HepG2 (cell line): ENCODE measurements at regions not wholly inside any gene's neighbourhood (a gene's known extent, or its start where the extent isn't known, plus 50 kb on each side); places are given as distances from the start of the nearest gene placed in this dataset.

Experiments
- ATAC-seq: fragments of 200-7000 bp; cut with Tn5 transposase; 3 replicates; pipeline ENCODE4 v1.9.1; 2020; ENCODE audit warnings: mild to moderate bottlenecking, moderate library complexity
- BruUV-seq: library from RNA; stranded (reverse); fragments of 400-500 nt; replicated peaks from 2 replicates; lab custom pipeline; 2021; lab: Mats Ljungman, UMichigan
- CTCF ChIA-PET: fragments of 300-600 bp; formaldehyde crosslinking; extraction: SDS; loops from one replicate; lab custom pipeline; 2021; ENCODE audit warnings: low total read pairs, inconsistent platforms, low intra/inter-chr PET ratio; lab: Yijun Ruan, JAX
- POLR2A ChIA-PET: fragments of 350-600 bp; sonication (Branson Sonifier 250); formaldehyde crosslinking; loops from one replicate; lab custom pipeline; 2020; ENCODE audit warnings: antibody characterized with exemption, inconsistent platforms; lab: Yijun Ruan, JAX
- DNase-seq: peaks from one replicate; pipeline ENCODE4 v3.0.0-alpha.2; 2015; ENCODE audit warnings: low spot score
- FAIRE-seq: peaks from 3 replicates; lab custom pipeline; 2011; peaks lifted over from hg19 to GRCh38; lab: Jason Lieb, UNC
- H2AFZ ChIP-seq: one replicate; pipeline ENCODE4 v1.6.1; 2011; ENCODE audit warnings: low read length, inconsistent platforms
- H3K27ac ChIP-seq: fragments of 300-600 bp; 3 replicates; pipeline ENCODE4 v1.8.0; 2011; ENCODE audit warnings: mixed run types, mild to moderate bottlenecking, mixed read lengths, low read length, inconsistent platforms; ENCODE audit not compliant: insufficient read depth; ENCODE audit errors: extremely low read length
- H3K27me3 ChIP-seq, 2 experiments: fragments of 200-600 bp in 1 of 2; 2 replicates in 1 of 2; 3 replicates in 1 of 2; pipeline versions ENCODE4 v1.6.0 to v1.8.0; 2011; ENCODE audit warnings: low read length in 2 of 2, mild to moderate bottlenecking in 2 of 2, moderate library complexity in 2 of 2, inconsistent platforms in 1 of 2; ENCODE audit not compliant: insufficient read depth in 2 of 2, control insufficient read depth in 1 of 2
- H3K36me3 ChIP-seq, 2 experiments: fragments of 200-600 bp in 1 of 2; replicated peaks in 1 of 2; 2 replicates in 1 of 2; 3 replicates in 1 of 2; pipeline versions ENCODE4 v1.5.1 to v1.8.0; 2011; ENCODE audit warnings: low read length in 2 of 2, inconsistent platforms in 1 of 2; ENCODE audit not compliant: insufficient read depth in 2 of 2, control insufficient read depth in 1 of 2
- H3K4me1 ChIP-seq: 2 replicates; pipeline ENCODE4 v1.5.1; 2012; ENCODE audit warnings: low read length, inconsistent platforms; ENCODE audit not compliant: insufficient read depth
- H3K4me2 ChIP-seq: 2 replicates; pipeline ENCODE4 v1.6.0; 2011; ENCODE audit warnings: low read depth, low read length, inconsistent platforms
- H3K4me3 ChIP-seq, 3 experiments: fragments of 200-600 bp in 1 of 3; sonication (generic), shearing (Covaris generic) in 1 of 3; replicated peaks in 1 of 3; 2 replicates each; pipeline ENCODE4 v1.5.1; 2011 to 2016; ENCODE audit warnings: low read length in 3 of 3, inconsistent platforms in 2 of 3, low read depth in 2 of 3, mild to moderate bottlenecking in 2 of 3, control low read depth in 1 of 3, mixed read lengths in 1 of 3; ENCODE audit not compliant: insufficient read depth in 1 of 3
- H3K79me2 ChIP-seq: one replicate; pipeline ENCODE4 v1.6.1; 2011; ENCODE audit warnings: low read length, inconsistent platforms; ENCODE audit not compliant: insufficient read depth
- H3K9ac ChIP-seq: 2 replicates; pipeline ENCODE4 v1.6.0; 2011; ENCODE audit warnings: mild to moderate bottlenecking, low read depth, low read length, inconsistent platforms; ENCODE audit not compliant: insufficient read depth
- H3K9me3 ChIP-seq: 2 replicates; pipeline ENCODE4 v1.5.1; 2012; ENCODE audit warnings: mild to moderate bottlenecking, low read length
- H4K20me1 ChIP-seq: 2 replicates; pipeline ENCODE4 v1.6.0; 2011; ENCODE audit warnings: inconsistent platforms, mild to moderate bottlenecking, low read length, moderate library complexity; ENCODE audit not compliant: insufficient read depth
- CERS6 ChIP-seq: sonication (generic); formaldehyde crosslinking; IDR thresholded peaks from 2 replicates; pipeline ENCODE4 v1.5.0; 2020; ENCODE audit warnings: missing genetic modification reagents
- CTCF ChIP-seq: sonication (generic); formaldehyde crosslinking; IDR thresholded peaks from 2 replicates; pipeline ENCODE4 v1.5.0; 2020; ENCODE audit warnings: mild to moderate bottlenecking, missing genetic modification reagents, moderate library complexity
- RAD21 ChIP-seq: fragments of 450-650 bp; formaldehyde crosslinking; IDR thresholded peaks from 2 replicates; pipeline ENCODE4 v1.5.0; 2020; ENCODE audit warnings: mild to moderate bottlenecking
- SMC3 ChIP-seq: IDR thresholded peaks from 2 replicates; pipeline ENCODE4 v1.6.1; 2011; ENCODE audit warnings: low read length, improper control_type of control experiment
- STAG1 ChIP-seq: sonication (generic); formaldehyde crosslinking; IDR thresholded peaks from 2 replicates; pipeline ENCODE4 v1.4.0; 2020; ENCODE audit warnings: missing genetic modification reagents
- ZNF350 ChIP-seq: sonication (generic); formaldehyde crosslinking; IDR thresholded peaks from 2 replicates; pipeline ENCODE4 v1.4.0; 2020; ENCODE audit warnings: mild to moderate bottlenecking, low read depth, missing genetic modification reagents, borderline replicate concordance
- WGBS: methylation state at CpG from one replicate; pipeline ENCODE4 v1.1.6; 2017; ENCODE audit warnings: low lambda C conversion rate; 5-methylcytosine and 5-hydroxymethylcytosine counted together
- in situ Hi-C: cut with HindIII; loops from 2 replicates; pipeline ENCODE4 v1.10.0; 2017; ENCODE audit warnings: low pct_unique_long_range_greater_than_20kb; ENCODE audit not compliant: extremely low pct_ligation_motif_present
- intact Hi-C: fragments of 100-400 bp; cut with micrococcal nuclease; formaldehyde crosslinking; loops from one replicate; pipeline ENCODE4 v1.10.0; 2022; ENCODE audit not compliant: unreplicated experiment

- WGBS = 4% methylated on average over 2 of the region's 2 CpGs
- Histone ChIP-seq H3K79me2 (no peaks in the 10 kb centered on the region), H2AFZ (no peak overlapping the region), H3K27me3 (0 out of 5 replicates have a peak, but pooled peaks cover 0 to 3% of the 10 kb centered on the region in 2 experiments), H3K4me1 (no peaks in the 10 kb centered on the region), H3K4me3 (no peak overlapping the region), H3K36me3 (no peaks in the 10 kb centered on the region), H3K4me2 (no peak overlapping the region), H4K20me1 (no peaks in the 10 kb centered on the region), H3K9me3 (no peaks in the 10 kb centered on the region), H3K27ac (no peak overlapping the region), H3K9ac (no peak overlapping the region)
- intact Hi-C loops (loop anchor here (2.0 kb wide), 1 partner anchor 689 kb away; no protein-coding TSS in a partner anchor), in situ Hi-C loops (loop anchor here (25.0 kb wide), 1 partner anchor 681 kb away; no protein-coding TSS in a partner anchor)
- ATAC-seq (peak; percentile 87), DNase-seq (peak; percentile 36), FAIRE-seq (peak; percentile 82)
- no TSS peak for BruUV-seq
- ChIA-PET CTCF (interaction anchor here (1.2 kb wide), 1 partner anchor 890 kb away, joined by 6 read pairs; no protein-coding TSS in a partner anchor), POLR2A (no interaction called here)
- TF ChIP-seq SMC3 (peak; percentile 74; the same call in 1 of the 2 replicates), CTCF (CRISPR knock-in tag) (peak; percentile 71), RAD21 (CRISPR knock-in tag) (0 out of 2 replicates have a peak, but pooled peaks have one; percentile 35), ZNF350 (CRISPR knock-in tag) (no peak), CERS6 (CRISPR knock-in tag) (no peak), STAG1 (CRISPR knock-in tag) (peak; percentile 59)
Observed at GRCh38 chr5:15105799-15106393, 234.3 kb upstream of the ANKH start.
